ENCODE measurements at regions not wholly inside any gene's neighbourhood (a gene's known extent, or its start where the extent isn't known, plus 50 kb on each side); places are given as distances from the start of the nearest gene placed in this dataset.

DNA sequence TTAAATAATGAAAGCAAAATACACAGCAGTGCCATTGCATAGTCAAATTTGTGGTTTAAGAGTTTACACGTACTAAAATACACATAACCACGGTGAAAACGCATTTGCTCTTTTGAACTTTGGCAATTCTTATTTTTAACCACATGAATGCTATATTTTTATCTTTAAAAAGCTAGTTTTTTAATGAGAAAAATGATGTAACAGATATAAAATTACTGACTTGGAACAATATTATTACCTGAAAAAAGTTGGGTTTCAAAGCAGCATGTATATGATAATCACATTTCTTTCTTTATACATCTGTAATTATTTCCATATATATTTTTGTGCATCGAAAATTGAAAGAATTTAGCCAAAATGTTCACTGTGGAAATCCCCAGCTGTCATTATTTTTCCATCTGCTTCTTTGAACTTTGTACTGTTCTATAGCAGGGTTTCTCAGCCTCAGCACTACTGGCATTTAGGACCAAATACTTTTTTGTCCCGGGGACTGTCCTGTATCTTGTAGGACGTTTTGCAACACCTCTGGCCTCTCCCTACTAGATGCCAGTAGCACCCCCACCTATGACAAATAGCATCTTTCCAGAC is 75.9 kb upstream of the CAB39 start:
- no peak for TF ChIP-seq EZH2 (IDR thresholded peaks at IDR 0.05; ENCODE audit: low read depth)
- TF ChIP-seq, protein P1, sequence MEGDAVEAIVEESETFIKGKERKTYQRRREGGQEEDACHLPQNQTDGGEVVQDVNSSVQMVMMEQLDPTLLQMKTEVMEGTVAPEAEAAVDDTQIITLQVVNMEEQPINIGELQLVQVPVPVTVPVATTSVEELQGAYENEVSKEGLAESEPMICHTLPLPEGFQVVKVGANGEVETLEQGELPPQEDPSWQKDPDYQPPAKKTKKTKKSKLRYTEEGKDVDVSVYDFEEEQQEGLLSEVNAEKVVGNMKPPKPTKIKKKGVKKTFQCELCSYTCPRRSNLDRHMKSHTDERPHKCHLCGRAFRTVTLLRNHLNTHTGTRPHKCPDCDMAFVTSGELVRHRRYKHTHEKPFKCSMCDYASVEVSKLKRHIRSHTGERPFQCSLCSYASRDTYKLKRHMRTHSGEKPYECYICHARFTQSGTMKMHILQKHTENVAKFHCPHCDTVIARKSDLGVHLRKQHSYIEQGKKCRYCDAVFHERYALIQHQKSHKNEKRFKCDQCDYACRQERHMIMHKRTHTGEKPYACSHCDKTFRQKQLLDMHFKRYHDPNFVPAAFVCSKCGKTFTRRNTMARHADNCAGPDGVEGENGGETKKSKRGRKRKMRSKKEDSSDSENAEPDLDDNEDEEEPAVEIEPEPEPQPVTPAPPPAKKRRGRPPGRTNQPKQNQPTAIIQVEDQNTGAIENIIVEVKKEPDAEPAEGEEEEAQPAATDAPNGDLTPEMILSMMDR (conservative IDR thresholded peaks at IDR 0.05), result no peak

Data from PC-9 (cell line).